ENCODE measurements at regions not wholly inside any gene's neighbourhood (a gene's known extent, or its start where the extent isn't known, plus 50 kb on each side); places are given as distances from the start of the nearest gene placed in this dataset.

- TF ChIP-seq EZH2 (IDR thresholded peaks at IDR 0.05; ENCODE audit: borderline replicate concordance, low read length) (no peak), CTCF (IDR thresholded peaks at IDR 0.05; ENCODE audit: low read length) (no peak)
These were observed 58.1 kb upstream of the NECTIN1 start for GRCh38 chr11:119787074-119787461.

All from OCI-LY1 (cell line).